GM21619 (cell line): ENCODE measurements at regions not wholly inside any gene's neighbourhood (a gene's known extent, or its start where the extent isn't known, plus 50 kb on each side); places are given as distances from the start of the nearest gene placed in this dataset.

Experiments used
- ATAC-seq: cut with Tn5 transposase; IDR thresholded peaks from one replicate; pipeline ENCODE4 v1.9.1; 2021; ENCODE audit not compliant: unreplicated experiment

GRCh38 chr17:79184219-79184618 lies 109.6 kb downstream of the ENGASE start:
- no peak for ATAC-seq

- no peak for ATAC-seq
Measured at GRCh38 chr17:79183293-79184158, 108.9 kb downstream of the ENGASE start.

DNA sequence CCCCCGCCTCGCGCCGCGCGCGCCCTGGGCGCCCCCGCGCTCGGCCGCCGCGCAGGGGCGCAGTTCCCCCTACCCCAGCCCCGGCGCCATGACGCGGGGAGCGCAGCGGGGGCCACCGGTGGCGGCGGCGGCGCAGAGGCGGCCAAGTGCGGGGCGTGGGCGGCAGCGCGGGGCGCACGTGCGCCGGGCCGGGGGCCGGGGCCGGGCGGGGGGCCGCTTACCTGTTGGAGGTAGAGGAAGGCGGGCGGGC lies 108.3 kb downstream of the ENGASE start:
- ATAC-seq, result no peak

DNA sequence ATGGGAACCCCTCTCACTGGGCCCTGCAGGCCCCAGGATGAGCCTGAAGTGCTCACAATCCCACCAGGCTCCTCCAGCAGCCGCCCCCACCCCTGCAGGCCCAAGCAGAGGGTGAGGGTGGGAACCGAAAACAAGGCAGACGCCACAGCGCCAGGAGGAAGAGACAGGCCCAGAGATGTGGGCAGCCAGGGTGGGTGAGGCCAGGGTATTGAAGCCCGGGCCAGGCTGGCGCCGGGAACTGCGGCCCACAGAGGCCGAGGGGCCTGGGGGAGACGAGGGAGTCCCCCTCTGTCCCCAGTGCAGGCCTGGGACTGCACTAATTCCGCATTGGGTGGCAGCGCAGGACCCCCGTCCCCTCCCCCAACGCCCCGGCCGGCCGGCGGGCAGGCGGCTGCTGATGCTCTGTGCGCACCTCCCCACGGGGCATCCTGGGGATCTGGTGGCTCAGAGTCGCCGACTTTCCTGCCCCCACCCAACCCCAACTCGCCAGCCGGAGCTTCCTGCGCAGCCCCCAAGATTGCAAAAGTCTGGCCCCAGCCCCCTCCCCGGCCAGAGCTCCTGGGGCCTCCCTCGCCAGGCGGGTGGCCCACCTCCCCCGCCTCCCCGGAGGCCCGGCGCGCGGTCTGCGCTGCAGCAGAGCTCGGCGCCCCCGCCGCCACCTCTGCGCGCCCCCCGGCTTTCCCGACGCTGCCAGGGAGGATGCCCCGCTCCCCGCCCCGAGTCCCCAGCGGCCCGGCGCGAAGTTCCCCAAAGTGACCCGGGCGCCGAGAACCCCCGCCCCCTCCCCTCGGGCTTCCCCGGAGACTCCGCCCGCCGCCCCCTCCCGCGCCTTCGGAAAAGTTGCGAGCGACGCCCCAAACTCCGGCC lies 107.8 kb downstream of the ENGASE start:
- ATAC-seq, result no peak

DNA sequence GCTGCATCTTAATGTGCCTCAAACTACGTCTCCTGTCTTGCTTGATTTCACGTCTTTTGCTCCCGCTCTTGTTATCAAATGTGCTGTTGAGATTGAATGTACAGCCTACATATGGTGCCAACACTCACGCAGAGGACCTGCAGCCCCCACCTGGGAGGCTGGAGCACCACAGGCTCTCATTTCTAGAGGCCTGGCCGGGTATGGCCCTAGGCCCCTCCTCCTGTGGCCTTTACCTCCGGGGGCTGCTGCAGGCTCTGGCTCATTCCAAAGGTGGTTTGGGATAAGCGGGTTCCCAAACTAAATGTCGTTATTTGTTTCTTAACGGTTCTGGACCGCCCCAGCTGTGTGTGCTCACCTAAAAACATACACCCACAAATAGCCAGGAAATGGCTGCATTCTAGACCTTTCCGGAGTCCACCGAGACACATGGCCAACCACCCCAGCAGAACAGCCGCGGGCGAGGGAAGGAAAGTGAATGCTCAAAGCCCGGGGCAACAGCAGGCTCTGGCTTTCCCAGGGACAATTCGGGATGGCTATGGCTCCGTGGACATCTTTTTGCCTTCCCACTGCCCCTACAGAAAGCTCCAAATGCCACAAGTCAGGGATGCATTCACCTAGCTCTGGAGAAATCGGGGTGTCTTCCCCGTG lies 105.9 kb downstream of the ENGASE start:
- no peak for ATAC-seq

DNA sequence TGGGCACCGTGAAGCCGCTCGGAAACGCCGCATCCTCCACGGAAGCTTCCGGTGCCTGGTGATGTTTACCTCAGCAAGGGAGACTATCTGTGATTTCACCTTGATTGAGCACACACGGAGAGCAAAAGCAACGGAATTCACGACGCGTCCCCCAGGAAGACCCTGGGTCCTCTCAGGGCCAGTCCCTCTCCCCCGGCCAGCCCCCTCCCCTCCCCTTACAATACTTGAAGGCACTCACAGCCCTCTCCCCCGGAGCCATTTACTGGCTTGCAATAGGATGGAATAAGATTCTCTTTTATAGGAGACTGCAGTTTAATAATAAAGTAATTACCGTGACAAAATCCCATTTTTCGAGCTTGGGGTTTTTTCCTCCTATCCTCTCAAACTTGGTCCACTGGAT lies 104.7 kb downstream of the ENGASE start:
- no peak for ATAC-seq

GRCh38 chr17:79177877-79178276 lies 103.3 kb downstream of the ENGASE start:
- no peak for ATAC-seq

- ATAC-seq, result no peak
Measured at GRCh38 chr17:79176792-79177601, 102.4 kb downstream of the ENGASE start.

DNA sequence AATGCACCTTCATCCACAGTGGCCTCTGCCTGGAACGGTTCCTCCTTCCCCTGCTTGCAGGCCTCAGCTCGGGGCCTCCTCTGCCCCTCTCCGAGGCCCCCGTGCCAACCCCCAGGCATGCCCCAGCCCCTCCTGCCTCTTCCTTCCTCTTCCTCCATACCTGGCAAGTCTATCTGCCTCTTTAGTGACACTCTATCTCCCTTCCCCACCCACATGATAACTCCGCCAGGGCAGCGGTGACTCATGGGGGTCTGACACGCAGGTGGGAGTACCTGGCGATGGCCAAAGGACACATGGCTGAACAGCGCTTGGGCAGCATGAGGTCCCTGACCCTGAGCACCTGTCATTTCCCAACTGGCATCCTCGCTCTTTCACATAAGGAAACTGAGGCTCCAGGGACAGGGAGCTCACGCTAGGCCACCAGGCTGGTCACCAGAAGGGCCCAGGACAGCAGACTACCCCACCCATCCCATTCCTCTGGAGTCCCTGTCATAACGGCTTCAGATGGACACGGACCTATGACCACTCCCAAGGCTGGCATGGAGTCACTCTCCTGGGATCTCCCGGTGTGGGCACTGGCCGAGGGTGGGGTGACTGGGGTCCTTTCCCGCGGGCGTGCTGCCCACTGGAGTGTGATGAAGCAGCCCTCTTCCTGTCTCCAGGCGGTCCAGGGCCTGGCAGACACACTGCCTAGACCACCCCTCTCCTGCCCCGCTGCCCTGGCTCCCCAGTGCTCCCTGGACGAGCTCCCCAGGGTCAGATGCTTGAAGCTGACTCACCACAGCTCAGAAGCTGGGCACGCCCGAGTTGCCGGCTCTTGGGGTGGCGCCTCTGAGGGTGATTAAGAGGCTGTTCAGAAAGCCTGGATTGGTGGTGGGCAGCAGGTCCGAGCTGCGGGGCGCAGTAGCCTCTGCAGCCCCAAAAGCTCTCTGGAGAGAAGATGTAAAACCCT lies 100.6 kb downstream of the ENGASE start:
- no peak for ATAC-seq

DNA sequence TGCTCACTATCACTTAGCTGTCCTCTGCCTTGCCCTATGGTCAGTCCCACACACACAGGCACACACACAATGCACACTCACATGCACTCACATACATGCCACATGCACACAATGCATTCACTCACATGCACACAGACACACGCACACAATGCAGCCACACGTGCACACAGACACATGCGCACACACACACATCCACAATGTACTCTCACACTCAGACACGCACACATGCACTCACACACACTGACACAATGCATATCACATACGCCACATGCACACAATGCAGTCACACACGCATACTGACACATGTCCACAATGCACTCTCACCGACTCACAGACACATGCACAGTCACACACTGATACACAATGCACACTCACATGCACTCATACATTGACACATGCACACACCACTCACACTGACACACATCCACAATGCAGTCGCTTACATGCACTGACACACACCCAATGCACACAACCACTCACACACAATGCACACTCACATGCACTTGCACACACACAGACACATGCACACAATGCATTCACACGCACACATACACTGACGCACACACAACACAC lies 99.7 kb downstream of the ENGASE start:
- ATAC-seq, result no peak

DNA sequence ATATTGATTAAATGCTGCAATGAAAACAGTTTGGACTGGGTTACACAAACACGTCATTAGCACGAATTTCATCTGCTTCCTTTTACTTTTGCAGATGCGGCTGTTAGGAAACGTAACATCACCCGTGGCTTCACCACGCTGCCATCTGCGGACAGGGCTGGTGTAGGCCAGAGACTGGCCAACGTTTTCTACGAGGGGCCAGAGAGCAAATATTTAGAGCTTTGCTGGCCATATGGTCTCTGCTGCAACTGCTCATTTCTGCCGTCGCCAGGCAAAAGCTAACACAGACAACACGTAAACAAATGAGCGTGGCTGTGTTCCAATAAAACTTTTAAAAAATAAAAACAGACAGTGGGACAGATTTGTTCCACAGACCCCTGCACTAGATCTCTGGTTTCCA lies 96.6 kb downstream of the ENGASE start:
- no peak for ATAC-seq

DNA sequence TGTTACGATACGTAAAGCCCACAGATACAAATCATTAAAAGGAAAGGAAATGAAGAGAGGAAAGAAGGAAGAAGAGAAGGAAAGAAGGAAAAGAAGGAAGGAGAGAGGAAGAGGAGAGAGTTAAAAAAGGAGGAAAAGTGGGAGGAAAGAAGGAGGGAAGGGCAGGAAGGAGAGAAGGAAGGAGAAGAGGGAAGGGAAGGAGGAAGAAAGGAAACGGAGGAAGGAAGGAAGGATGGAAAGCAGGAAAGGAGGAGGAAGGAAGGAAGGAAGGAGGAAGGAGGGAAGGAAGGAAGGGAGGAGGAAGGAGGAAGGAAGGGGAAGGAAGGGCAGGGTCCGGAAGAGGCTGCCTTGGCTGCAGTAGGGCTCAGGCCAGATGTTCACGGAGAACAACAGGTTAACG lies 95.2 kb downstream of the ENGASE start:
- no peak for ATAC-seq

GRCh38 chr17:79169366-79169765 lies 94.7 kb downstream of the ENGASE start:
- ATAC-seq, result no peak

DNA sequence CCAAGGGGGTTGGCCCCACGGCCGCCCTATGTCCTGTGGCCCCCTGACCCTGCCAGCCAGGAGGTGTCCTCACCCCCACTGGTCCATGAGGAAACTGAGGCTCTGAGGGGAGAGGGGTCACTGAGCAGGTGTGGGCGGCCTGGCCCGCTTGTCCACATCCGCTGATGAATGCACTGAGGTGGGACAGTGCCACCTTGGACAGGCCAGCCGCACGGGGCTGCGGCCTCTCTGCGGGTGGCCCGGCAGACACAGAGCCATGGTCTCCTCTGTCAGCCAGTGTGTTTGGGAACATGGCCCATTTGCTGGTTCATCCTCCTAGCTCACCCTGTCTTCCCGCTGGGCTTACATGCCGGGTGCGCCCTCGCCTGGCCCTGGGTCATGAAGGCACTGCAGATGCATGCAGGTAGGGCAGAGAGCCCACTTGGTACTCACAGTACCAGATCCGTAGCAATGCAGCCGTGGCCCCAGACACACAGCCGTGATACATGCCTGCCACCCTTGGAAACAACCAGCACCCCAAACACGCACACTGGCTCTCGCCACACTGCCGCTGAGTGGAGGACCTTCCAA lies 93.9 kb downstream of the ENGASE start:
- no peak for ATAC-seq

- no peak for ATAC-seq
Measured at GRCh38 chr17:79167486-79167885, 92.9 kb downstream of the ENGASE start.

- no peak for ATAC-seq
Measured at GRCh38 chr17:79165756-79166473, 91.3 kb downstream of the ENGASE start.

DNA sequence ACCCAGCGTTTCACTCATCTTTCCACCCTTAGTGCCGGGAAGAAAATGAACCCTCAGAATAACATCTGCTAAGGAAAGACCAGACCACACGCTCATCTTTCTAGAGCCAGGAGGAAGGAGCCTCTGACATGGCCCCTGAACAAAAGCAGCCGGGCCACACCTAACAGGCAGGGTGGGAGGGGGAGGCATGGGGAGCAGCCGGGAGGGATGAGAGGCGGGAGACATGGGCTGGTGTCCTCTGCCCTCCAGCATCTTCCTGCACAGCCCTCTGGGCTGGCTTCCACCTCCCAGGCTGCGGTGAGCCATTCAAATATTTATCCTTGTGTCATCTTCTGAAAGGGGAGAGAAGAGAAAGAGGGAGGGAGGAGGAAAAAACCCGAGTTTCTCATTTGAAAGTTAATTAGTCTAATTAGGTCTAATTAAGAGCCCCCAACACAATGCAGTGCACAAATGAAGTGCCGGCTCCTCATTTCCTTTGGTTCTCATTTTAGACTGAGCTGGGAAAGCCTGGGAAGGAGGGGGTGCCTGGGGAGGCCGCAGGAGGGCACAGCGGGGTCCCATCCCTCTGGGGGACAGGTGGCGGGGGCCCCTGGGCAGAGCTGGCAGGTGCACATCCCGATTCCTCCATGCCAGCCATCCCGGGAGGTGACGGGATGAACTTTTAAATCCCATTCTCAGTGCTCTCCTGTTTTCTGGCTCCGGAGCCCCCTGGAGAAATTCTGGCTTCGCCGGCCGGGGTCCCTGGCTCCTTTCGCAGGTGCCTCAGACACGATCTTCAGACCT lies 90.5 kb downstream of the ENGASE start:
- ATAC-seq, result no peak

DNA sequence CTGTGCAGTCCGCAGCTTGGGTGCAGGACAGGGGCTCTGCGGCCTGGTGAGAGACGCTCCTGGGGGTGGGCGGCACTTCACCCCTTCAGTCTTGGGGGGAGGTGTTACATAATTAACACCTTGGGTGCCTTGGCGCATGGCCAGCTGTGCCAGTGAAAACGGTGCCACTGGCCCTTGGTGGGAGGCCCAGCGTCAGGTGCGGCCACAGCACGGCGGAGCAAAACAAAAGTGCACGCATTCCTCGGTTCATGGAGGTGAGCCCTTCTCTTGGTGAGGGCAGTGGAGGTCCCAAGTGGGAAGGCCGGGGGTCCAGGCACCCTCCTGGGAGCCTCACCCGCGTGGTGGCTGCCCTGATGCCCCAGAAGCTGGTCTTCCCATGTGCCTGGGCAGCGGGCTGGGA lies 89.8 kb downstream of the ENGASE start:
- no peak for ATAC-seq
